Activated gamma-delta T cell treated with Interleukin-2 at 50 U/mL for 16 hours (primary cell): ENCODE measurements at regions not wholly inside any gene's neighbourhood (a gene's known extent, or its start where the extent isn't known, plus 50 kb on each side); places are given as distances from the start of the nearest gene placed in this dataset.

ENCODE experiments used
- DNase-seq: peaks from one replicate; pipeline ENCODE4 v3.0.0-alpha.2; 2020

- DNase-seq: no peak
Measured at GRCh38 chr13:40329781-40330485, 336.5 kb downstream of the FOXO1 start.

GRCh38 chr13:40330950-40331349 lies 335.5 kb downstream of the FOXO1 start:
- DNase-seq: no peak

GRCh38 chr13:40331802-40332201 lies 334.6 kb downstream of the FOXO1 start:
- DNase-seq: no peak

- DNase-seq: no peak
Measured at GRCh38 chr13:40333226-40333625, 333.2 kb downstream of the FOXO1 start.

GRCh38 chr13:40334031-40334430 lies 332.4 kb downstream of the FOXO1 start:
- no peak for DNase-seq

- no peak for DNase-seq
Measured at GRCh38 chr13:40334616-40335015, 331.8 kb downstream of the FOXO1 start.

GRCh38 chr13:40336228-40337221 lies 329.9 kb downstream of the FOXO1 start:
- DNase-seq: no peak

- DNase-seq: no peak
Measured at GRCh38 chr13:40337651-40338050, 328.8 kb downstream of the FOXO1 start.

- no peak for DNase-seq
Measured at GRCh38 chr13:40338217-40338616, 328.2 kb downstream of the FOXO1 start.

GRCh38 chr13:40340368-40341095 lies 325.9 kb downstream of the FOXO1 start:
- DNase-seq: no peak

- DNase-seq: no peak
Measured at GRCh38 chr13:40341096-40341471, 325.4 kb downstream of the FOXO1 start.

- no peak for DNase-seq
Measured at GRCh38 chr13:40341501-40341900, 324.9 kb downstream of the FOXO1 start.

- DNase-seq: no peak
Measured at GRCh38 chr13:40342461-40342860, 324.0 kb downstream of the FOXO1 start.

- DNase-seq: no peak
Measured at GRCh38 chr13:40342901-40343300, 323.5 kb downstream of the FOXO1 start.

- DNase-seq: no peak
Measured at GRCh38 chr13:40343550-40344269, 322.7 kb downstream of the FOXO1 start.

GRCh38 chr13:40344270-40345148 lies 321.9 kb downstream of the FOXO1 start:
- no peak for DNase-seq

GRCh38 chr13:40345149-40345514 lies 321.3 kb downstream of the FOXO1 start:
- DNase-seq: no peak

- DNase-seq: no peak
Measured at GRCh38 chr13:40345654-40346372, 320.6 kb downstream of the FOXO1 start.

- DNase-seq: no peak
Measured at GRCh38 chr13:40346592-40346991, 319.8 kb downstream of the FOXO1 start.

- DNase-seq: no peak
Measured at GRCh38 chr13:40348096-40348679, 318.3 kb downstream of the FOXO1 start.
